ENCODE measurements at regions not wholly inside any gene's neighbourhood (a gene's known extent, or its start where the extent isn't known, plus 50 kb on each side); places are given as distances from the start of the nearest gene placed in this dataset.
A peak's percentile ranks its signal among the peaks of the same experiment; 100 is the strongest.

DNA sequence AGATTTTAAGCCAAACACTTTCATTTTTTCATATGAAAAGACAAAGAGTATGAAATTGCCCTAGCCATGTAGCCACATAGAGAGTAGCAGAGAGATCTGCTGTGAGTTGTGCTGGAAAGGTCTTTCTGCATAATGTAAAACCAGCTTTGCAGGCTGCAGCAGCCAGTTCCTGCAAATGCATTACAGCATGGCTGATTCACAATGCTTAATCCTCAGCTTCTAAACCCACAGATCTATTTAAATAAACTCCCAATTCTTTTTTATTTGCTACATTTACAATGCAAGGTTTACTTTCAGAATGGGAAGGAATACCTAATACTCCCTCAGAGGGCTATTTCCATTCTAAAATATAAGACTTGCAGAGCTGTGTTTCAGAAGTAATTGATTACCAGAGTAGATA, 185.6 kb upstream of the STARD13 start:
- no peak for DNase-seq

DNA sequence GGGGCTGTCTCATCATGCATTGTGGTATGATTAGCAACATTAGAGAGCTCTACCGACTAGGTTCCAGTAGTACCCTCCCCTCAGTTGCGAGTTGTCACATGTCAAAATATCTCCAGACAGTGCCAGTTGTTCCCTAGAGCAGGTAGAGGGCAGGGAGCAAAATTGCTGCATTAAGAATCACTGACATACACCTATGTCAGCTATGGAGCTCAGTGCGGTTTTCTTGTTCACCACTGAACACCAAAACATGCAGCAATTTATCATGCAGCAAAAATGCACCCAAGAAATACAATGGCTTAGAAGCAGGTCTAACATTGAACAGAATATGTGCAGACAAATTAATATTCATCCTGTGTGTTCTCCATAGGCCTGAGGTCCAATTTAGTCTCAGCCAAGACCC, 186.9 kb upstream of the STARD13 start:
- no peak for DNase-seq

DNA sequence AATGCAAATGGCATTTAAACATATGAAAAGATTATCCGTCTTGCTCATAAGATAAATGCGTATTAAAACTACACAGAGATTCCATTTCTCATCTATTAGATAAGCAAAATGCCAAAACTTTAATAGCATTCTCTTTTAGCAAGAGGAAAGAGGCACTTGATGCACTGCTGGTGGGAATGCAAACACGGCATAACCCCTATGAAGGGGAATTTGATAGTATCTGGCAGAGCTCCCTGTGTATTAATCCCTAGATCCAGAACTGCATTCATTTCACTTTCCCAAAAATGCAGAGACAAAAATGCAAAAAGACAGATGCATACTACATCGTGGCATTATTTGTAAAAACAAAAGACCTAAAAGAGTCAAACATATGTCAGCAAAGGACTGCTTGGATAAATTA, 193.6 kb upstream of the STARD13 start:
- no peak for DNase-seq

DNA sequence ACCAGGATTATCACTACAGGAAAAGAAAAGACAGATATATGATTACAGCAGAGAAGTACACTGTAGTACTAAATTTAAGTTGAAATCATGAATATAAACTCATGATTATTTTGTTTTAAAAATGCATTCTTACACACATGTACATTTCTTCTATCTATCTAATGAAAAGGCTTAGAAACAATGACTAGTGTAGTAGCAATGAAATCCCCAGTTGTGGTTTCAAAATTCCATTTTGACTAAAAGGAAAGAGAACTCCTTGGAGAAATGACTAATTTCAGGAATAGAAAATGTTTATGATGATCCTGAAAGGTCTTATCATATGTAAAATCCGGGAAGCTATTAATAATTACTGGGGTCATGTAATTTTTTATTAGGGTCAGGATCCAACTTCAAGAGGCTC, 195.0 kb upstream of the STARD13 start:
- DNase-seq, result no peak

DNA sequence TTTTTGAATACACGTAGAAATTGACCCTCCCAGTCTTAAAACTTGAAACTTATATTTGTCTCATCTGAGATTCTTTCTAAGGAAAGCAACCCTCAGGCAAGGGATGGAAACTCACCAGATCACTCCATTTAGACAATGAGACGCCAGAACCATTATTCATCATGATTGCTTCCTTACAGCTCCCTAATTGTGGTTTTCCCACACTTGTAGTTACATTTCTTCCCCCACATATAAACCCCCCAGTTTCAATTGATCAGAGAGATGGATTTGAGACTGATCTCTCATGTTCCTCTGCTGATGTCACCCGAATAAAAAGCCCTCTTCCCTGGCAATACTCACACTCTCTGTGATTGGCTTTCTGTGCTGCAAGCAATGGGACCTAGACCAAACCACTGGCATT, 197.9 kb upstream of the STARD13 start:
- DNase-seq, result no peak

DNA sequence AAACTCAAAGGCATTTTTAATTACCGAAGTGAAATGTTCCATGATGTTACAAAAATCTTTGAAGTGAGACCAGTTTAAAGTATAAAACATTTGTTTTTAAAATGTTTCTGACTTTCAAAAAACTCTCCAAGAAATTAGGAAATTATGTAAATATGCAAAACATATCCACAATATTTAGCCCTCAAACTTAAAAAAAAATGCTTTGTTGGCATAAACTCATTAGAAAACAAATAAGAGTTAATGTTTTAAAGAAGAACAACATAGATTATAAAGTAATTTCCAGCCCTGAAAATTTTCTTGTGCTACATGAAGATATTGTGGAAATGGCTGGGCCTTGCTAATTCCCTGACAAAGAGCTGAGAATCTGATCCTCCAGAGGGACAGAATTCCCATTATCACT, 199.7 kb upstream of the STARD13 start:
- DNase-seq, result no peak

DNA sequence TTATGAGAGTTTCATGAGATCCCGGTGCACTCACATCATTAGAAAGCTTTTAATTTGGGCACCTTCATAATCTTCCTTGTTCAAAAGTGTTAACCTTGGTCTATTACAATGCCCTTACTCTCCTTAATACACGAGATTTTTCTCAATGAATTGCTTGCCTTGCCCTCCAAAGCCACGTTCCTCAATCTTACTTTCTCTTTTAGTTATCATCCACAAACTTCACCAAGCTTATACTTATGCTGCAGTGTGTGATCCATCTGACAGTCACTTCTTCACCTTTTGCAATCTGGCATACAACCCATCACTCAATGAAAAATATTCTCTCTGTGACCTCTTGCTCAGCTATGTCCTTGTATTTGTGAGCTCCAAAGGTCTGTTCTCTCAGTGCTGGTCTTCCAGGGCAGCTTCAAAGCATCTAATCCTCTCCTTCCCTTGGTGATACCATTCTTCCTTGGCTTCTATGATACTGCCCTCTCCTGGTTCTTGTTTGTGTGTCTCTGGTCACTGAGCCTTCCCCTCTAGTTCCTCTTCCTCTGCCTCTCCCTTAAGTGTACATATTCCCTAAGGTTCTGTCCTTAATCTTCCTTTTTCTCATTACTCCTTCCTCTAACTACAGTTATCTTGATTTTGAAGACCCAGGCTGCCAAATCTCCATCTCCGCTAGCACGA, 202.2 kb upstream of the STARD13 start:
- peak in 7 of 14 donors; percentile 4 to 23 (median 14) for DNase-seq

DNA sequence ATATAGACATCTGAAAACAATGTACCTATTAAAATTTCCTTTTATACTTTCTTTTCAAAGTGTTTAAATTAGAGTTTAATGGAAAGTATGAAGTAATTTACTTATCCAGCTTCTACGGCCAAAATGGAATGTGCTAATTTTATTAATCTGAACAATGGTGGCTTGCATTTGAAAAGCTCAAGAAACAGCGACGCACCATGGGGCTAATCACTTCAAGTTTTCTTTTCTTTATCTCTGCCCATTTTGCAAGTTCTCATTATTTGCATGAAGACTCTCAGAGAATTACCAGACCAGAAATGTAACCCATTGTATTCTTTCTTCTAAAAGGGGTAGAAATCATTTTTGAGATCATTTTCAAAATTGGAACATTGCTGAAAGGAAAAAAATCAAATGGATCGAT, 204.0 kb upstream of the STARD13 start:
- DNase-seq, result no peak

DNA sequence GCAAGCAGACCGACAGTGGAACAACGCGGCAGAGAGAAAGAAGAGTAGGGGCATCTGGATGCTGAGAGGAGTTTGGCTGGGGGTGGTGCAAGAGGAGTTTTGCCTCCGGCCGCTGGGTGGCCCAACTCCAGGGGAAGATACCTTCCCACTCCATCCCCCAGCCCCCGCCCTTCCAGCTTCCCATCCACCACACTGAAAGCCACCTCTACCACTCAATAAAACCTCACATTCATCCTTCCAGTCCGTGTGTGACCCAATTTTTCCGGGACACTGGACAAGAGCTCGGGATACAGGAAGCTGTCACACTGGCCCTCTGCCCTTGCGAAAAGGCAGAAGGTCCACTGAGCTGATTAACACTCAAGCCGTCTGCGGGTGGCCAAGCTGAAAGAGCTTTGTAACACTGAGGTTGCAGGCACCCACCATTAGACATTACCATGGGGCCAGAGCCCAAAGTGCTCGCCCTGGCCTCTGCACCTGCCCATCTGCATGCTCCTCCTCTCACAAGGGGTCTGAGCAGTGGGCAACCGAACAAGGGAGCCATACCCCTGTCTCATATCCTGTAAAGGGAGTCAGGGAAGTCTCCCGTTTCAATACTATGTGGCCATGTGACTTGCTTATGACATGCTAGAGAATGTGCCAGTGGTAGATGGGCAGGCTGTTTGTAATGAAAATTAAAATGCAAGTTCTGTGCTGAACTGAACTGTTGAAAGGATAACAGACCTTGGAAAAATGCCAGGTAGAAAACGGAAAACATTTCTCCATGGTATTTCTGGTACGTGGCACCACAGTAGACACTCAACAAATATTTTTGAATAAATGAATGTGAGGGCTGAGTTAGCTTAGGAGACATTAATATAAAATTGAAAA, 205.1 kb upstream of the STARD13 start:
- DNase-seq, result peak in 6 of 14 donors; percentile 1 to 83 (median 14)

DNA sequence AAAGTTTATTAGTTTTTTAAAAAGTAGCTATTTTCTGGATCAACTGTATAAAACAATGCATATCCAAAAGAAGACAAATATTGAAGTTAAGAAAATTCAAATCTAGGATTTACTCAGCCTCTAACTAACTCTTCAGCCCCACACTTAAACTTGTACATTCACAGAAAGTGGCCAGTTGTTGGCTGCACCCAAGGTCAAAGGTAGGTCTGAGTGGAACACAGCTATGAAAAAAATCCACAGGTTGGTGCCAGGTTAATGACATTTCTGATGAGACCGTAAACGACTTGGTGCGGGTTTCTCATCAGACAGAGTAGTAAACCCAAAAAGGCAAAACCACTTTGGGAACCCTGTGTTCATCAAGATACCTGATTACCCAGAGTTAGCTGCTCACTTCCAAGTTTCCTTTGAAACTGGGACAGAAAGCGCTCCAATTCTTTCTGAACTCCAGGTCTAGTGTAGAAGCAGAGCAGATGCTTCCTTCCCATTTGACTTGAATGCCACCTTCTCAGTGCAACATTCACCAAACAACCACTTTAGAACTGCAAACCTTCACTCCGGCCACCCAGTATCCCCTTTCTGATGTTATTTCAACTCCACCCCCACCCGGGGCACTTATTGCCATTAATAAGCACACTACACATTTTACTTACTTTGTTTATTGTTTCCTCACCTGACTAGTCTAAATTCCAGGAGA, 208.3 kb upstream of the STARD13 start:
- no peak for DNase-seq

DNA sequence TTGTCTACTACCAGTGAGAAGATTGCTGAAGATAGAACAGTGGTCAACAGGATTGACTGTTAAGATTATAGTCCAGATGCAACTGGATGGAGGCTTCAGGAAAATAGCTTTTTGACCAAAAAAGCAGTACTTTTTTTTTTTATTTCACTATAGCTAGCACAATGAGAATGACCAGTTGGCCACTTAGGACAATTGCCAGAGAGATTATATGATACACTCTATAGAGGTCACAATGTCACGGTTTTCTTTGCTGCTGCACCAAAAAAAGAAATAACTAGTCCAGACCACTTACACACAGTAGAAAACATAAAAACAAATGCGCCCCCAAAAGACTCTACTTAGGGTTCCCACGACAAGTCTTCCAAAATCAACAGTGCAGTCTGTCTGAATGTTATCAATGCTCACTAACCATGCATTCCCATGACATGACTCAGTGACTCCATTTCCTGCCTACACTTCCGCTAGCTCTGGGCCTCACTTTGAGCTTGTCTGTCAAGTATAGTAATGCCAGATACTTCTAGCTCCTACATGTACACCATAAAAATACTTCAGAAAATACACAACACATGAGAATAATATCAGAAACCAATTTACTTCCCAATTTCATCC, 209.1 kb upstream of the STARD13 start:
- DNase-seq, result no peak

DNA sequence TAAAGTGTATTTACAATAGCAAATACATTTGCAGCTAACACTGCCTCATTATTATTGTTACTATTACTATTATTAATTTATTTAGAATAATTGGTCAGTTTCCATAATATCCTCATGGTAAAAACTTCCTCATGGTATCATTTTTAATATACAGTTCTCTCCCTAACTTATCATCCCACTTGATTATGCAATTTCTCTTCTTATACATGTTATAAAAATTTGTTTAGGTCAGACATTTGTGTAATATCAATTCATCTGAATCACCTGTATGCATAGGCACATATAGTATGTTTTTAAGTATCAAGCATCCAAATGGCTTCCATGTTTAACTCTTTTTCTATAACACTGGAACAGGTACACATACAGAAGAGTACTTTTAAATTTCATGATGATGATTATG, 210.8 kb upstream of the STARD13 start:
- no peak for DNase-seq

DNA sequence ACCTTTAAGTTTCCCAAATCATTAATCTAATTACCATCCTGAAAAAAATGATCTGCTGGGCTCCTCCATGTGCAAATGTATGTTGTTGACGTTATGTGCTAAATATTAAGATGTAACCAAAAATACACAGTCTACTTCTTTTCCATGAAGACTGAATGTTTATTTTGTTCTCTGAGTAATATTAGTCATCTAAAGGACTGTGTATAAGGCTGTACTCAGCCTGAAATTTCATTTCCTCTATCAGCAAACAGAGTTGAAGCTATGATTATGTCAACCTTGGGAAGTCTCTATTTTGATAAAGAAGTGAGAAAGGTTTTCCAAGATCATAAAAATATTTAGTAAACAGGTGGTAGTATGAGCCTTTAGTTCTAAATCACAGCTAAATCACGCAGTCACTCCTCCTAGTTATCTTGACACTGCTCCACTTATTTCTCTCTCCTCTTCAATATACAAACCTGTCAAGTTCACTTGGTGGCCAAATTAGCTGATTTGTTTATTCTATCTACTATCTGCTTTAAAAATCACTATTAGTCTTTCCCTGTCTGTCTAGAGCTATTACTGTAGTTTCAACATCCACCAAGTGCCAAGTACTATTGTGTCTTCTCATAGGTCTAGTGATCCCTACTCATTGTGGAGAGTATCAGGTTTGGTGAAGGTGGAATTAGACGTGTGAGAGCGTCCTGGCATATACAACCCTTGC, 211.7 kb upstream of the STARD13 start:
- DNase-seq, result no peak

DNA sequence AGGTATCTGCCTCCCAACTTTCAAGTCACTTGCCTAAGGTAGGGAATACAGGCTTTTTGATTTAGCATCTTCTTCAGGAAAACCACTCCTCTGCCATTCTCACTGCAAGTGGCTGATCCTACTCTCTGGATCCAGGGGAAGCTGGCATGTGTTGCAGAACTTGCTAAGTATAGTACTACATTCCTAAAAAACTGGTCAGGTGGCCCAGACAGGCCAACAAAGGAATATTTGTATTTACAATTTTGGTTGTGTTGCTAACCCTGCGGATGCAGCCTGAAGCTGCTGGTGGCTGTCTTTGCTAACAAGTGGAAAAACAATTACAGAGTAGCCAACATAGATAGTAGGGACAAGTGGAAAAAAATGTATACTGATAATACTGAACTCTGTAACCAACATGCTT, 222.5 kb upstream of the STARD13 start:
- no peak for DNase-seq

DNA sequence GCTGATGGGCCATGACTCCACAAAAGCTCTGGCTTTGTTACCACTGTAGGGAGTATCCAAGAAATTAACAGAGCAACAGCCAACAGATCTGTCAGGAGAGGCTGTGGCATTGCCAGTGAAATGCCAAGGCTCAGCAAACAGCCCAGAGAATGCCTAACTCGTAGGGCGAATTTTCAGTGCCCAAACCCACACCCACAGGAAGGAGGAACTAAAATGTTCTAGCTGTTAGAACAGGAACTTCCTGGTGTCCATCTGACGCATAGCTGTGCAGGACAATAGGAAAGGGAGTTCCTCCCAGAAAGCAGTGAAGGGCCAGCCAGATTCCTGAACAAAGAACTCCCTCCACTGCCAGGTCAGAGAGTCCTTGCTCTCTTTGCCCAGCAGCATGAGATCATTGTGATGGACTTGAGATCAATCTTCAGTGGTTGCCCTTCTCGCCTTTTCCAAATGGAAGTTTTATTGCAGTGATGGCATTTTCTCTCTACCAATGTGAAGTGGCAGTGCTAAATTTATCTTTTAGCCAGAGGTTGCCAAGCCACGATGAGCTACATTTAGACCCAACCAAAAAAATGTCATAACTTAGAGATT, 224.2 kb upstream of the STARD13 start:
- DNase-seq, result peak in 8 of 14 donors; percentile 5 to 67 (median 38)

DNA sequence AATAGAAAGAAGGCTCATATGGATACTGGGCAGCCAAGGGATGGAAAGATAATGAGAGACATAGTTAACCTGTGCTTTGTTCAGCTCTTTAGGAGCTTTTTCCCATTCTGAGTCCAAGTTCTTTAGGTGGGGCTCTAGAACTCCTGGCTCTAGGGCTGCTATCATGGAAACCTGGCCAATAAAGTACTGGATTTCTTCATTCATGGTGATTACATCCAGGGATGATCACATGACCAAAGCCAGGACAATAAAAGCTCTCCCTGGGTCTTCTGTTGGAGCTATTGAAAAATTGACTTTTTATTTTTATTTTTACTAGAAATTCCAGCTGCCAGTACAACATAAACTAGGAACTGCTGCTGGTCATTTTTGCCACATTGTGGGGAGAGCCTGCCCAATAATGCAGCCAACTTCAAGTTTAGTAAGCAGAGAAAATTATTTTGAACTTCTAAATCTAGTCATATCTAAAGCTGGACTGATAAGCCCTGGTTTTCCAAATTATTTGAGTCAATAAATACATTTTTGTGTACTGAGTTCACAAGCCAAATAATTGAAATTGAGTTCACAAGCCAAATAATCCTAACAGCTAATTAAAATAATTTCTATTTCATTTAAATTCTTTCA, 224.9 kb upstream of the STARD13 start:
- DNase-seq, result no peak

DNA sequence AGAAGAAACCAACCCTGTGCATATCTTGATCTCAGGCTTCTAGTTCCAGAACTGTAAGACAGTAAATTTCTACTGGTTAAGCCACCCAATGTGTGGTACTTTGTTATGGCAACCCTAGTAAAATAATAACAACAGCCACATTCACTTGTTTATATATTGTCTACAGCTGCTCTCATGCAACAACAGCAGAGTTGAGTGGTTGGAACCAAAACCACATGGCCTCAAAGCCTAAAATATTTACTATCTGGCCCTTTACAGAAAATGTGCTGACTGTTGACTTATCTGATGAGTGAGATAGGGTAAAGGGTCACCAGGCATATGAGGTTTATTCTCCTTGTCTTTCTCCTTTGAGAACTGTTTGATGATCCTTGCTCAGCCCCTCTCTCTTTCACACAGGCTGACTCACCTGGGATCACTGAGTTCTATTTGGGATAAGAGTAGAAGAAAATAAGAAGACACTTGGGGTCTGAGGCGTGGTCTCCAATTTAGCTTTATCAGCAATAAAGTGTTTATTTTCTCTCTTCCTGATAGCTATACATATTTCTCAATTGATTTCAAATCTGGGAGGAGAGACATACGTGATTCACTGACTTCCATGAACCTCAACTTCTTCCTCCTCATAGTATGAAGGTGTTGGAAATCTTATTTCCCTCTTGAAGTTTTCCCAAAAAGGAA, 227.5 kb upstream of the STARD13 start:
- DNase-seq, result no peak

DNA sequence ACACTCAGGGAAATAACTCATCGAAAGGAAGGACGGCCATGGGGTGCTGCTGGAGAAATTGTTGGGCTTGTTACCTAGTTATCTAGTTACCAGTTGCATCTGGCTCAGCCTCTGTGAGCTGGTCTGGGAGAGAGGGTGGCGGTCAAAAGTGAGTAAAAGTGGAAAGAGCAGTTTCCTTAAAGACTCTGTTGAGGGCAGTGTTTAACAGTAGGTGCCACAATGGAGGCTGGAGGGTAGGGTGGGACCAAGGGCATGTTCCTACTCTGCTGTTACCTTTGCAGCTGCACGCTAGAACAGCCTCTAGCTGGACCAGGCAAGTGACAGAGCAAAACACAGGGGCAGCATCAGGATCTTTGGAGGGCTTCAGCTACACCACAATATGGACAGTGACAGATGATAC, 228.8 kb upstream of the STARD13 start:
- no peak for DNase-seq

DNA sequence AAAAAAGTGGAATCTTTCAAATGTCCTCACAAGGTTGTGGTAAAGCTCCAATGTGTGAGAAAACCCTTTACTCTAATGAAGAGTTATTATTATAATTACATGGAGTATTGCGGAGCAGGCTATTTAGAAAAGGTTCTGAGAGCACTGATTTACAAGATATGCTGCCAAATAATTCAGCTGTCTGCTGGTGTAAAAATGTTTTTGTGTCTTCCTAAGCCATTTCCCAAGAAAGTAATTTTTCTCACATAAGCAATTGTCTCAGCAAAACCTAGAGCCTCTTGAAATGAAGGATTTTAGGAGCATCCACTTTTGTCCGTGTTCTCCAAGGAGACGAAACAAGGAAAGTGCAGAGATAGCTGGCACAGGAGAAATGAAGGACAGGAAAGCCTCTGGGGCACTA, 229.6 kb upstream of the STARD13 start:
- no peak for DNase-seq

DNA sequence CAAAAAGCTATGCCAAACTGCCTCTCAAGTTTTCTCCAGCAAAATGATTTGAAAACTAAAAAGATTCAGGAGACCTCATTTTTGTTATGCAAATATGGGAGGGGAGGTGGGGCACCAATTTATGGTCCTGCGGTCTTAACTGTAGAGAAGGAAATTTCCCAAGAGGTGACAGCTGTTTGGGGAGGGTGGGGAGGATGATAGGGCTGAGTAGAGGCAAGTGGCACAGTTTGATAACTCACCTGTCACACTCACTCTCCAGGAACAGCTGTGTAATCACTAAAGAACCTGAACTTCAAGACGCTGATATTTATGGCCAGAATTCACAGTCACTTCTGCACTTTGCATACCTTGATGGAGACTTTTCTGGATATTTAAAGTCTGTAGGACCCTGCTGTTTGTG, 232.9 kb upstream of the STARD13 start:
- DNase-seq, result no peak
